ENCODE measurements at regions not wholly inside any gene's neighbourhood (a gene's known extent, or its start where the extent isn't known, plus 50 kb on each side); places are given as distances from the start of the nearest gene placed in this dataset.

- H3K79me2 ChIP-seq (ENCODE audit: control insufficient read depth, low read length) = no peaks in the 10 kb centered on the region
- H3K9me2 ChIP-seq (replicated peaks; ENCODE audit: control insufficient read depth, low read length) = no peaks in the 10 kb centered on the region
- no peaks in the 10 kb centered on the region for H3K36me3 ChIP-seq (ENCODE audit: control insufficient read depth, low read length)
- TF ChIP-seq, protein P1, sequence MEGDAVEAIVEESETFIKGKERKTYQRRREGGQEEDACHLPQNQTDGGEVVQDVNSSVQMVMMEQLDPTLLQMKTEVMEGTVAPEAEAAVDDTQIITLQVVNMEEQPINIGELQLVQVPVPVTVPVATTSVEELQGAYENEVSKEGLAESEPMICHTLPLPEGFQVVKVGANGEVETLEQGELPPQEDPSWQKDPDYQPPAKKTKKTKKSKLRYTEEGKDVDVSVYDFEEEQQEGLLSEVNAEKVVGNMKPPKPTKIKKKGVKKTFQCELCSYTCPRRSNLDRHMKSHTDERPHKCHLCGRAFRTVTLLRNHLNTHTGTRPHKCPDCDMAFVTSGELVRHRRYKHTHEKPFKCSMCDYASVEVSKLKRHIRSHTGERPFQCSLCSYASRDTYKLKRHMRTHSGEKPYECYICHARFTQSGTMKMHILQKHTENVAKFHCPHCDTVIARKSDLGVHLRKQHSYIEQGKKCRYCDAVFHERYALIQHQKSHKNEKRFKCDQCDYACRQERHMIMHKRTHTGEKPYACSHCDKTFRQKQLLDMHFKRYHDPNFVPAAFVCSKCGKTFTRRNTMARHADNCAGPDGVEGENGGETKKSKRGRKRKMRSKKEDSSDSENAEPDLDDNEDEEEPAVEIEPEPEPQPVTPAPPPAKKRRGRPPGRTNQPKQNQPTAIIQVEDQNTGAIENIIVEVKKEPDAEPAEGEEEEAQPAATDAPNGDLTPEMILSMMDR (IDR thresholded peaks at IDR 0.05; ENCODE audit: low read depth, low read length, poor library complexity, severe bottlenecking) = no peak
- TF ChIP-seq EZH2phosphoT487 (IDR thresholded peaks at IDR 0.05; ENCODE audit: borderline replicate concordance, low read length) = no peak
- H3K27ac ChIP-seq (ENCODE audit: low read depth, low read length) = no peak overlapping the region
- no peaks in the 10 kb centered on the region for H3K27me3 ChIP-seq (ENCODE audit: control insufficient read depth, low read length)
- no peaks in the 10 kb centered on the region for H3K9me3 ChIP-seq (ENCODE audit: control insufficient read depth, insufficient read depth, low read length)
- no peaks in the 10 kb centered on the region for H4K20me1 ChIP-seq (ENCODE audit: control insufficient read depth, insufficient read depth, low read depth, low read length)
- no peak overlapping the region for H3K4me2 ChIP-seq (ENCODE audit: low read length)
- H3K4me3 ChIP-seq (ENCODE audit: low read length) = no peak overlapping the region
- no peaks in the 10 kb centered on the region for H3F3A ChIP-seq (ENCODE audit: control insufficient read depth, insufficient read depth)
- no peaks in the 10 kb centered on the region for H3K4me1 ChIP-seq (ENCODE audit: control insufficient read depth, low read length)
These were observed 1151.3 kb upstream of the CADM2 start for GRCh38 chr3:83807511-83807910.

GRCh38 chr3:83813176-83813575 is 1145.6 kb upstream of the CADM2 start:
- Histone ChIP-seq H3K27ac (ENCODE audit: low read depth, low read length) (no peak overlapping the region), H3K4me2 (ENCODE audit: low read length) (no peak overlapping the region), H3K9me2 (replicated peaks; ENCODE audit: control insufficient read depth, low read length) (no peaks in the 10 kb centered on the region), H3K9me3 (ENCODE audit: control insufficient read depth, insufficient read depth, low read length) (peaks cover 4% of the 10 kb centered on the region; the same call in 1 of the 2 replicates), H4K20me1 (ENCODE audit: control insufficient read depth, insufficient read depth, low read depth, low read length) (no peaks in the 10 kb centered on the region), H3K4me3 (ENCODE audit: low read length) (no peak overlapping the region), H3K79me2 (ENCODE audit: control insufficient read depth, low read length) (no peaks in the 10 kb centered on the region), H3K4me1 (ENCODE audit: control insufficient read depth, low read length) (no peaks in the 10 kb centered on the region), H3K36me3 (ENCODE audit: control insufficient read depth, low read length) (no peaks in the 10 kb centered on the region), H3K27me3 (ENCODE audit: control insufficient read depth, low read length) (no peaks in the 10 kb centered on the region), H3F3A (ENCODE audit: control insufficient read depth, insufficient read depth) (no peaks in the 10 kb centered on the region)
- TF ChIP-seq, protein P1 (IDR thresholded peaks at IDR 0.05; ENCODE audit: low read depth, low read length, poor library complexity, severe bottlenecking) = no peak
- no peak for TF ChIP-seq EZH2phosphoT487 (IDR thresholded peaks at IDR 0.05; ENCODE audit: borderline replicate concordance, low read length)

DNA sequence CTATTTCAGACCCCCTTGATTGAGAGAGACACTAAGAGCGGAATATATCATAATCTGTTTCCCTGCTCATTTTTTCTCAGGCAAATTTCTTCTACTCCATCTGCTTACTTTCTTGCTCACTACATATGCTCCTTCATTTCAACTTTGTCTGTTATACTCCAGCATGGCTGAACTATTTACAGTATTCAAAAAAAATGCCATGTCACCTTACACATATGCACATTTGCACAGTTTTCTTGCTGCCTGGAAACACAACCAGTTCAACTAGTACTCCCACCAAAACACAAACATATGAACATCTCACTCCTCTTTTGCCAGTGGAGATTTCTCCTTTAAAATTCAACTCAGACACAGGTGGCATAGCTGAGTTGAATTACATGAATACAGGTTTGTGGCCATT is 1142.1 kb upstream of the CADM2 start:
- H3K79me2 ChIP-seq (ENCODE audit: control insufficient read depth, low read length) = no peaks in the 10 kb centered on the region
- H3K4me3 ChIP-seq (ENCODE audit: low read length) = no peak overlapping the region
- no peaks in the 10 kb centered on the region for H3F3A ChIP-seq (ENCODE audit: control insufficient read depth, insufficient read depth)
- no peaks in the 10 kb centered on the region for H3K36me3 ChIP-seq (ENCODE audit: control insufficient read depth, low read length)
- no peaks in the 10 kb centered on the region for H3K4me1 ChIP-seq (ENCODE audit: control insufficient read depth, low read length)
- no peak for TF ChIP-seq EZH2phosphoT487 (IDR thresholded peaks at IDR 0.05; ENCODE audit: borderline replicate concordance, low read length)
- TF ChIP-seq, protein P1 (IDR thresholded peaks at IDR 0.05; ENCODE audit: low read depth, low read length, poor library complexity, severe bottlenecking) = no peak
- no peak overlapping the region for H3K27ac ChIP-seq (ENCODE audit: low read depth, low read length)
- H3K9me2 ChIP-seq (replicated peaks; ENCODE audit: control insufficient read depth, low read length) = no peaks in the 10 kb centered on the region
- no peaks in the 10 kb centered on the region for H4K20me1 ChIP-seq (ENCODE audit: control insufficient read depth, insufficient read depth, low read depth, low read length)
- H3K4me2 ChIP-seq (ENCODE audit: low read length) = no peak overlapping the region
- peaks cover 4% of the 10 kb centered on the region; the same call in 1 of the 2 replicates for H3K9me3 ChIP-seq (ENCODE audit: control insufficient read depth, insufficient read depth, low read length)
- H3K27me3 ChIP-seq (ENCODE audit: control insufficient read depth, low read length) = no peaks in the 10 kb centered on the region

- H3K79me2 ChIP-seq (ENCODE audit: control insufficient read depth, low read length) = no peaks in the 10 kb centered on the region
- H3K4me3 ChIP-seq (ENCODE audit: low read length) = no peak overlapping the region
These were observed 1137.3 kb upstream of the CADM2 start for GRCh38 chr3:83821506-83821905.

More at GRCh38 chr3:83821506-83821905, 1137.3 kb upstream of the CADM2 start:
- H3K9me3 ChIP-seq (ENCODE audit: control insufficient read depth, insufficient read depth, low read length) = no peaks in the 10 kb centered on the region
- H3K4me2 ChIP-seq (ENCODE audit: low read length) = no peak overlapping the region
- no peaks in the 10 kb centered on the region for H3K27me3 ChIP-seq (ENCODE audit: control insufficient read depth, low read length)
- H4K20me1 ChIP-seq (ENCODE audit: control insufficient read depth, insufficient read depth, low read depth, low read length) = no peaks in the 10 kb centered on the region
- no peaks in the 10 kb centered on the region for H3K36me3 ChIP-seq (ENCODE audit: control insufficient read depth, low read length)
- H3F3A ChIP-seq (ENCODE audit: control insufficient read depth, insufficient read depth) = no peaks in the 10 kb centered on the region
- no peaks in the 10 kb centered on the region for H3K4me1 ChIP-seq (ENCODE audit: control insufficient read depth, low read length)
- H3K9me2 ChIP-seq (replicated peaks; ENCODE audit: control insufficient read depth, low read length) = no peaks in the 10 kb centered on the region
- TF ChIP-seq, protein P1 (IDR thresholded peaks at IDR 0.05; ENCODE audit: low read depth, low read length, poor library complexity, severe bottlenecking) = no peak
- no peak for TF ChIP-seq EZH2phosphoT487 (IDR thresholded peaks at IDR 0.05; ENCODE audit: borderline replicate concordance, low read length)
- no peak overlapping the region for H3K27ac ChIP-seq (ENCODE audit: low read depth, low read length)

Measured in DOHH2 (cell line).